Left lung (tissue), 4 donors: ENCODE measurements at regions not wholly inside any gene's neighbourhood (a gene's known extent, or its start where the extent isn't known, plus 50 kb on each side); places are given as distances from the start of the nearest gene placed in this dataset.

Experiments used
- ATAC-seq: fragments of 200-7000 bp; cut with Tn5 transposase; one replicate; pipeline ENCODE4 v1.9.1; 2020; ENCODE audit warnings: moderate library complexity
- DNase-seq, 4 donors: peaks; one replicate each; pipeline ENCODE4 v3.0.0-alpha.2; 2013 to 2020
- H3K27ac ChIP-seq, 2 donors: fragments of 200-600 bp; sonication (generic) in 1 of 2; one replicate each; pipeline versions ENCODE4 v1.5.0 to v1.8.0; 2020 to 2021
- H3K27me3 ChIP-seq, 2 donors: fragments of 200-600 bp; sonication (generic) in 1 of 2; one replicate each; pipeline versions ENCODE4 v1.5.0 to v1.8.0; 2020 to 2021
- H3K36me3 ChIP-seq, 2 donors: fragments of 200-600 bp; sonication (generic) in 1 of 2; one replicate each; pipeline versions ENCODE4 v1.5.0 to v1.8.0; 2020 to 2021
- H3K4me1 ChIP-seq, 2 donors: fragments of 200-600 bp; one replicate each; pipeline ENCODE4 v1.8.0; 2021
- H3K4me3 ChIP-seq, 2 donors: fragments of 200-600 bp; sonication (generic) in 1 of 2; one replicate each; pipeline versions ENCODE4 v1.5.0 to v1.8.0; 2020 to 2021; ENCODE audit warnings: mild to moderate bottlenecking in 1 of 2
- H3K9me3 ChIP-seq, 2 donors: fragments of 200-600 bp; sonication (generic) in 1 of 2; one replicate each; pipeline versions ENCODE4 v1.5.0 to v1.8.0; 2020 to 2021
- CTCF ChIP-seq, 2 donors: fragments of 200-600 bp; sonication (generic) in 1 of 2; IDR thresholded peaks; one replicate each; pipeline versions ENCODE4 v1.5.0 to v1.8.0; 2021; ENCODE audit warnings: antibody characterized with exemption in 2 of 2
- intact Hi-C, 2 donors: fragments of 100-400 bp; cut with DNase I; formaldehyde crosslinking; loops; one replicate each; pipeline versions ENCODE4 v1.11.2 to v1.14.2; 2022
- donor health status: DM: no; HTN: yes; CAD: no.
- donor health status: DM: no; HTN: no; CAD: no.

DNA sequence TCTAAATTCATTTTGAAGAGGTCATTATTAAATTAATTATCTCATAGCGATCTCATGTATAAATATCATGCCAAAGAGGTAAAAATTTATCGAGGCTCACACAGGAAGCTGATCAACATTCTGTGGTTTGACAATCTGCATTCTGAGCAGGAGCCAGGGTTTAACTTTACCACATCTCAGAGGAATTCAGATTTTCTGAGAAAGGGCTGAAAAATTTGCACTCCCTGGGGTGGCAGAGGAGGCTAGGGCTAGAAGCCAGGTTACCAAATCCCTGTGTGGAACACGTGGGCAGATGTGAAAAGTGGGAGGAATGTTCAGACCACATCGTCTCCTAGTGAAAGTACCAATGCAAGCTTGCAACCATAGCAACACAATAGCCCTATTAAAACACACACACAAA is 63.5 kb upstream of the CTLA4 start:
- no peaks in the 10 kb centered on the region for H3K27me3 ChIP-seq
- intact Hi-C loops = no loop called here
- TF ChIP-seq CTCF (IDR thresholded peaks at IDR 0.05) = no peak
- peaks cover 0 to 16% of the 10 kb centered on the region in 2 donors for H3K4me1 ChIP-seq
- no peak overlapping the region for H3K4me3 ChIP-seq
- peaks cover 0 to 11% of the 10 kb centered on the region in 2 donors for H3K9me3 ChIP-seq
- no peaks in the 10 kb centered on the region for H3K36me3 ChIP-seq
- ATAC-seq (peak; percentile 75), DNase-seq (no peak)
- H3K27ac ChIP-seq = no peak overlapping the region

GRCh38 chr2:203804764-203805485 is 62.6 kb upstream of the CTLA4 start:
- no peaks in the 10 kb centered on the region for H3K36me3 ChIP-seq
- ATAC-seq (peak; percentile 39), DNase-seq (no peak)
- intact Hi-C loops = no loop called here
- no peaks in the 10 kb centered on the region for H3K27me3 ChIP-seq
- no peak for TF ChIP-seq CTCF (IDR thresholded peaks at IDR 0.05)
- H3K9me3 ChIP-seq = peaks cover 0 to 11% of the 10 kb centered on the region in 2 donors
- no peak overlapping the region for H3K4me3 ChIP-seq
- no peak overlapping the region for H3K27ac ChIP-seq
- H3K4me1 ChIP-seq = peaks cover 0 to 16% of the 10 kb centered on the region in 2 donors

DNA sequence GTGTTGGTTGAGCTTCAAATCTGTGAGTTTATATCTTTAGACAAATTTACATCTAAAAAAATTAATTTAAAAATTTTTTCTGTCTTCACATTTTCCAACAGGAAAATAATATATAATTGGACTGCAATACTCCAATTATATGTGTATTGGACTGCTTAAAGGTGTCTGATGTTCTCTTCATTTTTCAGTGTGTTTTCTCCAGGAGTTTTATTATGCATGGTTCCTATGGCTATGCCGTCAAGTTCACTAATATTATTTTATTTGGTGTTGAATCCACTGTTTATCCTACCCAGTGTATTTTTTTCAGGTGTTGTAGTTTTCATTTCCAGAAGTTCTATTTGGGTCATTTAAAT is 62.1 kb upstream of the CTLA4 start:
- peaks cover 0 to 16% of the 10 kb centered on the region in 2 donors for H3K4me1 ChIP-seq
- no peak for ATAC-seq
- TF ChIP-seq CTCF (IDR thresholded peaks at IDR 0.05) = no peak
- intact Hi-C loops = no loop called here
- H3K27ac ChIP-seq = no peak overlapping the region
- H3K4me3 ChIP-seq = no peak overlapping the region
- H3K27me3 ChIP-seq = no peaks in the 10 kb centered on the region
- peaks cover 0 to 11% of the 10 kb centered on the region in 2 donors for H3K9me3 ChIP-seq
- no peaks in the 10 kb centered on the region for H3K36me3 ChIP-seq
- no peak for DNase-seq

DNA sequence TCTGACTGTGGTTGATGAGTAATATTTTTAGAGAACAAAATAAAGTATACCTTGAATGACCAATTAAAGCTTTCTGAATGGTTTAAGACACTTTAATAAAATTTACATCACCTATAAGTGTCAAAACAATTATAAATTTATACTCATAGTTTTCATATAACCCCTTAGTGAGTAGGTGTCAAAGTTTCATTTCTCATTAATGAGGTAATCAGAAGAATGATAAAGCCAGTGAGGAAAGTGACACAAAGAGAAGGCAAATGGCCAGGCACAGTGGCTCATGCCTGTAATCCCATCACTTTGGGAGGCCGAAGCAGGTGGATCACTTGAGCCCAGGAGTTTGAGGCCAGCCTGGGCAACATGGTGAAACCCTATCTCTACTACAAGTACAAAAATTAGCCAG is 60.8 kb upstream of the CTLA4 start:
- ATAC-seq (no peak), DNase-seq (no peak)
- H3K4me1 ChIP-seq = peaks cover 0 to 27% of the 10 kb centered on the region in 2 donors
- H3K36me3 ChIP-seq = no peaks in the 10 kb centered on the region
- peaks cover 0 to 11% of the 10 kb centered on the region in 2 donors for H3K9me3 ChIP-seq
- H3K4me3 ChIP-seq = no peak overlapping the region
- intact Hi-C loops = no loop called here
- H3K27ac ChIP-seq = no peak overlapping the region
- H3K27me3 ChIP-seq = no peaks in the 10 kb centered on the region
- TF ChIP-seq CTCF (IDR thresholded peaks at IDR 0.05) = no peak

DNA sequence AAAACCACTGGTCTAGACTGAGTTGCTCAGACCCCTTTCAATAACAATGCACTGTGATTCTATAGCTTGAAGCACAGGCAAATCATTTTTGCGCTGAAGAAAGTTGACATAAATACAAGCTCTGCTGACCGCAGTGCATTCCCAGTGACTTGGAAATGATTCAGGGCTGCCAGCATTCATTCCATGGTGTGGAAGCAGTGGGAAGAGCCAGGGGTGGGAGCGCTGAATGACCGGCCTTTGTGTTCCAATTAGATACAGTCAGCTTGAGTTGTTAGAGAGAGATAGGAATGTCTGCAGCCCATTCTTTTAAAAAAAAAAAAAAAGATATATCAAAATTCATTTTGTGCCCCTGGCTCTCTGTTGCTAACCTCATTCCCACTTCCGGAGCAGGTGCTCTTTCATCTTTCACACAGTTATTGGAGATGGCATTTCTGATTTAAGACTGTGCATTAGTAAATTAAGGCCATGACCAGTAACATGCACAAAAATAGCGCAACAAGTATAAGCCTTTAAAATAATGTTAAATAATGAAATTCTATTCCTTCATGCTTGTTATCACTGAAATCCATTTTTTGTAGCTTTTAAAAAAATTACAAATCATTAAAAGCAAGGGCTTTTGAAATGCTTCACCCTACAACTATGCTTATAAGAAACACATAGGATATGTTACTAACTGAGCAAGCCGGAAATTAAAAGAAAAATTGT is 59.4 kb upstream of the CTLA4 start:
- Histone ChIP-seq H3K27me3 (no peaks in the 10 kb centered on the region), H3K36me3 (no peaks in the 10 kb centered on the region), H3K27ac (no peak overlapping the region), H3K9me3 (peaks cover 0 to 11% of the 10 kb centered on the region in 2 donors), H3K4me1 (peaks cover 0 to 40% of the 10 kb centered on the region in 2 donors), H3K4me3 (no peak overlapping the region)
- DNase-seq (peak in 1 of 4 donors; percentile 51), ATAC-seq (no peak)
- TF ChIP-seq CTCF (IDR thresholded peaks at IDR 0.05) = no peak
- intact Hi-C loops = no loop called here
